GM18502 (cell line): ENCODE measurements at regions not wholly inside any gene's neighbourhood (a gene's known extent, or its start where the extent isn't known, plus 50 kb on each side); places are given as distances from the start of the nearest gene placed in this dataset.

Source experiments
- ATAC-seq: cut with Tn5 transposase; IDR thresholded peaks from one replicate; pipeline ENCODE4 v1.9.1; 2021; ENCODE audit warnings: mild to moderate bottlenecking; ENCODE audit not compliant: unreplicated experiment, poor library complexity

DNA sequence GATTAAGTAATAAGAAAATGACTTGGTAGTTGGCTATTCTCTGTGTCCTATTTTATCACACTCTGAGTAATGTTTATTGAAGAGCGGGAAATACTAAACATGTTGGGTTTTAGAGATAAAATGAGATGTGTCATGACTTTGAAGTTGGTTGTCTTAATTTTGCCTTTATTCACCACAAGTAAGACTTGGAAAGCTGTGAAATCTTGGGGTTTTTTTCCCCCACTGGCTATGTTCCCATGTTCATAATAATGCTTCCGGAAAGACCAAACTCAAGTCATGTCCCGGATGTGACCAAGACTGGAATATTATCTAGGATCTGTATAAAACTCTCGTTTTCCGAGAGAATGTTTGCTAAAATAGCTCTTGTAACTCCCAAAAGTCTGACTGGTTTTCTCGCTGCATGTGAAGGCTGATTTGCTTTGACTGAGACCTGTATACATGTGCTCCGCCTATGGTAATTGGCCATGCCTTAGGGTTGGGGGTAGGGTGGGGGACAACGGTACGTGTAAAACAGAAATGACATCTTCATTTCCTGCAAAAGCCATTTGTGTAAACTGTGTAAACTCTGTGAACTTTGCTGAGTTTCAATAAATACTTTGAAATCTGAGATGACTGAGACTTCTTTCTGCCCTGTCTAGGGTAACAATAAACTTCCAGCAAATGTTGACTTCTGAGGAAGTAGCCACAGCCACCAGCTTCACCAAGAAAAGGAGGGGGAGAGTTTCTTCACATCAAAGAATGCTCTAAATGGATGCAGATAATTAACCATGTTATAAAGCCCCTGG, 169.6 kb downstream of the ZNF365 start:
- ATAC-seq, result no peak

DNA sequence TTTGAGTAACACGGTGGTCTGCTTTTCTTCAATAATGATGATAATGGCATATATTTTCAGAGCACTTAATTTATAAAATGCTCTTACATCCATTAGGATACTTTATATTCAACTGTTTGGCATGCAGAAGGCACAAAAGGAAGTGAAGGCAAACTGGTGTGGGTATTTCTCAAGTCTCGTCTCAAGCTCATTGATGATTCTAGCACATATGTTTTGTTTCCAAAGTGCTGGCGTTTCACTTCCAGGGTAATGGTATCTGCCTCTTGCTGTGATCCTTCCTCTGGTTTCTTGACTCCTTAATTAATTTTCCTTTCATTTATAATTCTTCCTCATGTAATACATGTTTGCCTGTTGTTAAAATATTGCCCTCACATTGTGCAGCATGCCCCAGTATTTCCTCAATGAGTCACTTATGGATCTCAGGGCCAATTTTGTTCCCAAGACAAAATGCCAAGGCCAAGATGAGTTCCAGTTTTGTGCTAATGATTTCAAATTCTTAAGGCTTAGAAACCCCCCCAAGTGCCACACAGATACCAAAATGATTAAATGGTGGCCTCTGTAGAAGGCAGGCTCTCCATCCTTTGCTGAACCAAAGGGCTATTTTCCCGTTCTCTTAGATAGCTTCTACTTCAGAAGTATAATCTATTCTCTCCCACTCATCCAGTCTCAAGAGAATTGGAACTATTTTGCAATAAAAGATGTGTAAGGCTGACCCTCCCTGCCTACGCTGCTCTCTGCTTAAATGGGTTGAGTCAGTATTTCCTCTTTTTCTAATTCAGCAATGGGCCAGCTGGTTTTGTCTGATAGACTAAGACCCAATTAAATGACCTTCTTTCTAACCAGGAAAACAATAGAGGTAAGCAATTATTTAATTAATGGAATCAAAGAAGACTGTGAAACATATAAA, 171.2 kb downstream of the ZNF365 start:
- ATAC-seq, result no peak

DNA sequence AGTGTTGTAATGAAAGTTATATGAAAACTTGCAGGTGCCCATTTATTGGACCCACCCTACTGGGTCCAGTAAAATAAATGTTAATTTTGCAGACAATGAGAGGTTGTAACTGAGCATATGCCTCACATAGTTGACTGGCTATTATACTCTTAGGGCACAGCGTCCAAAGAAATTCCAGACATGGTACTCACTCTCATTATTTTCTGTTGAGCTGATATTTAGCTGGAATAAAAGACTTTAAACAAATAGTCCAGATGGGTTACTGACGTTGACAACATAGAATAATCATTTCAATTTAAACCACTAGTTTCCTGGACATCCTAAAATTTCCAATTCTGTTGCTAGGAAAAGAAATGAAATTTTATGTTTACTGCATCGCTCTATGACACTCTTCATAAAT, 174.5 kb downstream of the ZNF365 start:
- ATAC-seq, result no peak

DNA sequence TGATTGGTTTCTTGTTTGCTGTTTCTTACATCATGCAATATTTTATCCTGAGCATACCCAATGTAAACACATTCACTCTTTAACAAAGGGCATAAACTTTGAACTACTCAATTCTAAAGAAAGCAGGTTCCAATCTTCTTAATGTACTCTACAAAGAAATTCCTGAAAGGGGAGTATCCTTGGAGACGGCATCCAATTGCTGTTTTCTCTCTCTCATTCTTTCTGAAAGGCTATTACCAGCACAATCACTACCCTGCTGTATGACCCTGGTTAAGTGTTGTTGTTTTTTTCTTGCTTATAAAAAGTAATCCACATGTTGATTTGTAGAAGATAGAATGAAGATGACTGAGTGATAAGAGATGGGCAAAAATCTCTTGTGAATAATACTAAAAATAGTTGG, 176.0 kb downstream of the ZNF365 start:
- ATAC-seq, result no peak

DNA sequence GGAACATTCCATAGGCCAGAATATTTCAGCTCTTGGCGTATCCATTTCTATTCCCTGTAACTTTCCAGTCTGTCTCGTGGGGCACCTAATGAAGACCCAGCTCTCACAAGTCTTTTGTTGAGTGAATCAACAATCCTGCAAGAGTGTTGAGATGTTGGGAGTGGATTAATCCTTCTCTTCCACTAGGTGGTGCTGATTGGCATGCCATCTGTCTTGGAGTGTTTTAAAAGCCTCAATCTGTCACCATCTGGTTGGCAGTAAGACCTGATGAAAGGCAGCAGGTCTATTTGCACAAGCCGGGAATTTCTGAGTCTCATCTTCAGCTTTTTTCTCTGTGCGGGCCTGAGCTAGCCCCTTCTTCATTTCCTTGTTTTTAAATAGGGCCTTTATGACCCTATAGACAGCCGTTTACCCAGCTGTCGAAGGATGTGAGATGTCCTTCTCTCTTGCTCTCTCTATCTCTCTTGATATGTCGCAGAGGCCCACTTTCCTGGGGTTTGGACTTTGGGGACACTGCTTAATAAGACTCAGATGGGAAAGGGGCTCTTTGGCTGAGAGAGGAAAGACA, 180.5 kb downstream of the ZNF365 start:
- ATAC-seq, result peak; percentile 66

DNA sequence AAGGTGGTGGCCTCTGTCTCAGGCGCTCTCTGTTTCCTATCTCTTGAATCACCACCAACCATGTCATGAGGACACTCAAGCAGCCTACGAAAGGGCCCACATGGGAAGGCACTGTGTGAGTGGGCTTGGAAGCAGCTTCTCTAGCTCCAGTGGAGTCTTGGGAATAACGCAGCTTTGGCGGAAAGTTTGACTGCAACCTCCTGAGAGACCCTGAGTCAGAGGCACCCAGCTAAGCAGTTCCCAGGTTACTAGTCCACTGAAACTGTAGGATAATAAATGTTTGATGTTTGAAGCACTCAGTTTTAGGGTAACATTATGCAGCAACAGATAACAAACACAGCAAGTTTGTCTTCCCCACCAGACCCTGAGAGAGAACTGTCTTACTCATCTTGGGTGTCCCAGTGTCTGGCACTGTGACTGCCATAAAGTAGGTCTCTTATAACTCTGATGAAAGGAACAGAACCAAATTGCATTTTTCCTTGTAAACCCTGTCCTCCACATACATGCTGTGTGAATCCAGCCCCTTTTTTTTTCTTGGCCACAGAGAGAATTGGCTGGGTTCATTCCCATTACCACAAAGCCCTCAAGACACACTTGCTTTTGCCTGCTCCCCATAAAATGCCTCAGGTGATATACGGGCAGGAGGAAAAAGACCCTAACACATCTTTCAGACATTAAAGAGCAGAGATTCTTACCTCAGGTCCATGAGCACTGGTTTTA, 185.5 kb downstream of the ZNF365 start:
- no peak for ATAC-seq

DNA sequence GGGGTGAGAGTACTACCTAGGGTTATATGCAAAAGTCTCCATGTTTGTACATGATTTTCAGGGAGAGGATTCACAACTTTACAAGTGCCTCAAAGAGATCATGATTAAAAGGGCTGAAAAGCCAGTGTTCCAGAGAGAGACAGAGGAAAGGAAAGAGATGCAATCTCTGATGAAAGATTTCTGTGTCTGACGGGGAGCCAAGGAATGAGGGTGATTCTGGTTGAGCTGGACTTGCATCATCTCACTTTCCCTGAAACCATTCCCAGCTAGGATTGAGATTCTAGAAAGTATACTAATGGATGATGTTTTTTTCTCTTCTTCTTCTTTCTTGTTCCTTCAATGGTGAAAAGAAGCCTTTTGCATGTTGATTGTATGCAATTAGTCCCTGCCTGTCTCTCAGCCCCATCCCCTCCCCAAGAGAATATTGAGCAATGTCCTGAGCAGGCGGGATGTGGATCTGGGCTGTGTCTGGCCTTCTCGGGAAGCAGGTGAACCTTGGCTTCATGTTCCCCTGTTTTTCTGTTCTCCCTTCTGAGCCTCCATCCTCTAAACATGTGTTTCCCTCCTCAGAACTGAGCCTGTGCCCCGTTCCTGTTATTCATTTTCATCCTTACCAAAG, 186.1 kb downstream of the ZNF365 start:
- no peak for ATAC-seq

DNA sequence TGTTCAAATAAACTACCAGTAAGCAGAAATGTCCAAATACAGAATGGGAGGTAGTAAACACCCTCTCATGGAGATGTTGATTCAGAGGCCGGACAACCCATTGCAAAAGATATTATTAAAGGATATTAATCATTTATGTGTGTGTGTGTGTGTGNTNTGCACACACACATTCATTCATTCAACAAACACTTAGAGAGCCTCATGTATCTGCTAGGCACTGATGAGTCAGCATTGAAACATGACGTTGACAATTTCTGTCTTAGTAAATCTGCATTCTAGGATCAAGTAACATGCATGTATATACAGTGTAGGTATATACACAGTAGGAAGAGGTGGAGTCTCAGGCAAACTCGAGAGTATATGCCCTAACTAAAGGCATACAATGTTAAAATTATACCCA, 187.0 kb downstream of the ZNF365 start:
- ATAC-seq, result no peak

DNA sequence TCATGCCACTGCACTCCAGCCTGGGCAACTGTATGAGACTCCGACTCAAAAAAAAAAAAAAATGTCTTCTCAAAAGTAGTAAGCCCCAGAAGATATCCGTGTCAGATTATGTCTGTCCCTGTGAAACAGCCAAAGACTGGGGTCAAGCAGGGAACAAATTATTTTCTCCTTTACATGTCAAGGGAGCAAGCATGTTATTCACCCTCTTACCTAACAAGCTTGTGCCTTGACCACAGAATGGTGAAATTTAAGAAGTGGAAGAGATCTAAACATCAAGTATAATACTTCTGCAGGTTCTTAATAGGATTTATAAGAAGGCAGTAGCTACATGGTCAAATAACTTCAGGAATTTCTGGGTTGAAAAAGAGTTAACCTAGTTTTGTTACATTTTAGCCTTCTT, 187.9 kb downstream of the ZNF365 start:
- no peak for ATAC-seq

DNA sequence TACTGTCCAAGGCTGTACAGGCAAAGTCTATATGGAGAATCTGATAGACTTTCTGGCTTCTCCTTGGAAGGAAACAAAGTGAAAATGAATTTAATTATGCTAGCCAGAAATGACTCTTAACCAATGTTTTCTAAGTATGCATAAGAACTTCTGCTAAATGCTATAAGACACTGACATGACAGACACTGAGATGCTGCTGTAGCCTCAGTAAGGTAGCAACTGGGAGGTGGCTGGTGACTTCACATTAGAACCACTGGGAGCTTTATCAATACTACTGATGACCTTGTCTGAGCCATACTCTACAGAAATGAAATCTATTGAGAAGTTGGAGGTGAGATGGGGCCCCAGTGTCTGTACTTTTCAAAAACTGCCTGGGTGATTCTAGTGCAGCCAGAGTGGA, 188.6 kb downstream of the ZNF365 start:
- no peak for ATAC-seq

DNA sequence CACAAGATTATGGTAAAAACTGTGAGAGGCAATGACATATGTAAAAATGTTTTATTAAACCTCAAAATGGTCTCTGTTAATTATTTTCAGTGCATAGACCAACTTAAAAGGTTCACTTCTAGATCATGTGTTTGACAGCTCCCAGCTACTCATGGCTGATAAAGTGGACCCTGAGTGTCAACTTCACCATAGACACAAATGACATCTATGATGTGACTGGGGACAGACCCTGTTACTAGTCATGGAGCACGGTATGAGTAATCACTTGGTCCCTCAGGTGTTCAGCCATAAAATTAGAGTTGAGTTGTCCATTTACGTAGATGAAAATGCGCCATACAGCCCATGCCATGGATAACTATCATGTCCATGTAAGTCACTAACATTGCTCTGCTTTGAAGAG, 199.8 kb downstream of the ZNF365 start:
- no peak for ATAC-seq

DNA sequence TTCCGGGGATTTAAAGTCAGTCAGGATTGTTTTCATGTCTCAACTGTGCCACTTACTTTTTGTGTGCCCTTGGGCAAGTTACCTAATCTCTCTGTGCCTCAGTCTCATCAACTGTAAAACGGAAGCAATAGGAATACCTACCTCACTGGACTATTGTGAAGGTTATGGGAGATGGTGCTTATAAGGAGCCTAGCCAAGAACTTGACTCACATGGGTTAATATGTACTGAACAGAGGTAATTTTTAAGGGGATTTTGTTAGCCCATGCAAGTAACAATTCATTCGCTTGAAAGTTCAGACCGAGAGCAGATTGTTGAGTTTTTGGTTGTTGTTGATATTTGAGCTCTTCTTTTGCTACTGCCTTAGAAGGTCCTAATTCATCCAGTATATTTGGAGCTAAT, 202.9 kb downstream of the ZNF365 start:
- ATAC-seq, result no peak

DNA sequence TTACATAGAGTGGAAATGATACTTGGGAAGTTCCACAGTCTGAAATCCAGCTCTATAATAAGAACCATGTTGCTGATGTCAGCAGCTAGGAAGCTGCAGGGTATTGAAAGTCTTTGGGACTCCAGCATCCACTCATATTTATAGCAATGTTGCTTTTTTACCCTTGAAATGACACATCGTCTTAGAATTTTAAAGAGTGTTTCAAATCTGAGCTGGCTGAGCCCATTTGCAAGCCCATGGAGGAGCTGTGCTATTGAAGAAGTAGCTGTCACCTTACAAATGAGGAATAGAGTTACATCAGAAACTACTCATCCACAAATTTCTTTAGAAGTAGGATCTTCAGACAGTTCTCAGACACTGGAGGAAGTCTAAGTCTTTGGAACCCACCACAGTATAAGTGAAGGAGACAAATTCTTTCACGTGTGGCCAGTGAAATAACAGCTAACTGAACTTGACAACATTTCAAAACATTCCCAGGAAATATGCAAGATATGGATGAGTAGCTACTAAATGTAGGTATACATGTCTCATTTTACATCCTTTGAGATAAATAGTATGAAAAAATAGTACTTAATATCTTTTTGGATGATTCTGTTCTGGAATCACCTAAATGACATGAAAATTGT, 203.6 kb downstream of the ZNF365 start:
- no peak for ATAC-seq

DNA sequence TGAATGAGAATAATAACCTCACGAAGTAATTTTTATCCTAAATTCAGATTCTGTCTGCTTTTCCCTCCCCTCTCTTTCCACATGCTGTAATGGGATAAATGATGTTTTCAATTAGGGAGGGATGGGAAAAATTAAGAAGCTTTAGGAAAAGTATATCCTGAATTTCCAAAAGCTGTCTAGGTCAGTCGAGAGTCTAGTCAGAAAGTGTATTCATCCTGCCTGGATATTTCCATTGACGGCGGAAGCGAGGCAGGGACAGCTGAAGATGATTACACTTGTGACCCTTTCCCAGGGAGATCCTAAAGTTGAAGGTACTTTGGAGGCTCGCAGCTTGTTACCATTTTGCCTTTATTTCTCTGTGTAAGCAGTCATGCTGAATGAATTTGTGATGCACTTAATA, 204.1 kb downstream of the ZNF365 start:
- no peak for ATAC-seq

DNA sequence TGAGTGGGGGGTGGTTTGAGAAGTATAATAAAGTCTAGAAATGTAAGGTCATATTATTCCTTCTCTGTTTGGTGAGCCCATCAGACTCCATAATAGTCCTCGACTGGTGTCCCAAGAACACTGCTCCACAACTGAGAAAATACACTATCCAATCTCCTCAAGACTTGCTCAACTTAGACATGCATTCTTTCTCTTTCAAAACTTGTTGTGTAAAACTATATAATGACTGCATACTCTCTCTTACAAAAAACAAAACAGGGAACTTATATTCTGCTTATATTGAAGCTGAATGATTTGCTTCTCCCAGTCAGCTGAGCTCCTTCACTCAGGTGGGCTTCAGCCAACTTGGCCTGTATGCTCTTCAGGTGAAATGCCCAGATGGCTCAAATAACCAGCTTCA, 204.7 kb downstream of the ZNF365 start:
- ATAC-seq, result no peak

DNA sequence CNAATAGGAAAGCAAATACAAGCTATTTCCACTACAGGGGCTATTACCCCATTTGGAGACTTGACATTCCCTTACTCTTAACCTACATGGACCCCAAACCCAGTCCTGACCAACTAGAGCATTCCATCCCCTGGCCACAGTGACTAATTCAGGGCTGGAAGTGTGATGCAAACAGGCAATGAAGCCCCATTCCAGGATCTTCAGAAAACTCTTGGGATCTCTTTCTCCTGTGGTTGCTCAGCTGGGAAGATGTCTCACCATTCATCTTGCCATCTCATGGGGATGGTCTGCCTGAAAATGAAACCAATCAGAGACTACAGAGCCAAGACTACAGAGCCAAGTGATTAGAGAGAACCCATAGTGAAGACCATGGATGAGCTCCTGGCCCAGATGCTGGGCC, 206.2 kb downstream of the ZNF365 start:
- ATAC-seq, result no peak

DNA sequence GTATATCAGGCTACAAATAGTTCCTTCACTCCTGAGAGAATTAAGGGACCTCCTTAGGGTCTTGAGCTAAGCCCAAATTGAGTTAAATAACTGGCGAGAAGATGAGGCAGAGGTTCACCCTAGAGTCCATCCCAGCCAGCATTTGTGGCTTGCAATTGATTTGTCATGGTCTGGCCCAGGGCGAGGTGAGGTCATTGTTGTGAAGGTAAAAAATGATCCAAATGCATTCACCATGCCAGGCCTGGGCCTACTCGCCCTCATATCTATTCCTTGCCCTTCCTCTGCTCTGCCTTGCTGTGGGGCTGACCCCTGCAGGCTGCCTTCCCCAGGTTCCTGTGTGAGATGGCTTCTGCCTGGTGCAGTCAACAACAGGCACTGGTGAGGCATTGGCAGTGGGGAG, 207.2 kb downstream of the ZNF365 start:
- ATAC-seq, result no peak

DNA sequence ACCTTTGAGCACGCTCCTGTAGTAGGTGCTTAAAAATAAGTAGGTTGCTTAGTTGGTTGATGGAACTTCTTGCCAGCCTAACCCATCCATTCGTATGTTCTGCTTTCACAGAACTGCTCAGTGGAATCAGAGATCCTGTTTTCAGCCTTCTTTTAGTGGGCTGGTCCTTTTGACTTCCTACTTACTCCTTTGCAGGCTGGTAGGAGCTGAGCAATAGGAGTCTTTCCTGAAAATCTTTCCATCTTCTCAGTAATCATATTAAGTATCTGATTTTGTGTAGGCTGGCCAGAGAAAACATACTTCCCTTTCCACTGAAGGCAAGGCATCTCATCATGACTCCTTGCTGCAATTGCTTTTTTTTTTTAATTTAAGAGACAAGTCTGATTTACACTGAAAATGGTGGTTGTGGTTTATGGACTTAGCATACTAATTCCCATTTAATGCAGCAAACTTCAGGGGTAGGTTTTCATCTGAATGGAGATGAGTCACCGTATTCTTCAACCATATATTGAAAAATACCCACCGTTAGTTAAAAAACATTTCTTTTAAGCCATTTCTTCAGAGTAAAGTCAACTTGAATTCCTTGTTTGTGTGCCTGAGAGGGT, 208.0 kb downstream of the ZNF365 start:
- no peak for ATAC-seq

DNA sequence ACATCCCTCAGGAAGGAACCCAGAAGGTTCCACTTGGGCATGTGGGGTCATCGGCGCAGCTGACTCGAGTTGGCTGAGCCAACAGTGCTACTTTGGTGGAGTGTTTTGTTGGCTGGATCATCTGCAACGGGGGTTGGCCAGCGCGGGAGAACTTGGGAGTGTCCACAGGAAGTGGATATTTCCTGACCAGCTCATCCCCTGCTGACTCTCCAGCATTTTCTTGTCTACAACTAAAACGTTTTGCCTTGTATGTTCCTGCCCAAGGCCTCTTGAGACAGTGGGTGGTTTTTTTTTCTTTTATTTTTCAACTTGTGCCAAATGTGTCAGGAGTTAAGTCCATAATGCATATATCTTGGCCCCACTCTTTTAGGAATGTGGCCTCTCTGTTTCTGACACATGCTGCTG, 208.6 kb downstream of the ZNF365 start:
- no peak for ATAC-seq
